ENCODE measurements at regions not wholly inside any gene's neighbourhood (a gene's known extent, or its start where the extent isn't known, plus 50 kb on each side); places are given as distances from the start of the nearest gene placed in this dataset.

DNA sequence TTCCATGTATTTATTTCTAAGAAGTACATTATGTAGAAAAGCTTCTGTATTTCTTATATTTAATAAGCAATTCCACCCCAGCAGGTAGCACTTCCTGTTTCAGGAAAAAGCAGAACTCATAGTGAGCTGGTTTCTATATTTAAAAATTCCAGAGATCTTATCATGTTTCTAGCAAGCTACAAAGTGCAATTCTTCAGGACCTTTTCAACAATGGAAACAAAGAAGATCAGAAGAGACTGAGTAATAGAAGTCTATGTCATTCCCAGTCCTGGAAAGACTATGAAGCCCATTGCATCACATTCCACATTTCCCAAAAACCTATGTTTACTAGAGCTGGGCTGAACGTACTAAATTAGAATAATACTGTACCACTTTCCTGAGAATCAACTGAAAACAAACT is 302.6 kb upstream of the NRSN1 start:
- TF ChIP-seq, protein P1, sequence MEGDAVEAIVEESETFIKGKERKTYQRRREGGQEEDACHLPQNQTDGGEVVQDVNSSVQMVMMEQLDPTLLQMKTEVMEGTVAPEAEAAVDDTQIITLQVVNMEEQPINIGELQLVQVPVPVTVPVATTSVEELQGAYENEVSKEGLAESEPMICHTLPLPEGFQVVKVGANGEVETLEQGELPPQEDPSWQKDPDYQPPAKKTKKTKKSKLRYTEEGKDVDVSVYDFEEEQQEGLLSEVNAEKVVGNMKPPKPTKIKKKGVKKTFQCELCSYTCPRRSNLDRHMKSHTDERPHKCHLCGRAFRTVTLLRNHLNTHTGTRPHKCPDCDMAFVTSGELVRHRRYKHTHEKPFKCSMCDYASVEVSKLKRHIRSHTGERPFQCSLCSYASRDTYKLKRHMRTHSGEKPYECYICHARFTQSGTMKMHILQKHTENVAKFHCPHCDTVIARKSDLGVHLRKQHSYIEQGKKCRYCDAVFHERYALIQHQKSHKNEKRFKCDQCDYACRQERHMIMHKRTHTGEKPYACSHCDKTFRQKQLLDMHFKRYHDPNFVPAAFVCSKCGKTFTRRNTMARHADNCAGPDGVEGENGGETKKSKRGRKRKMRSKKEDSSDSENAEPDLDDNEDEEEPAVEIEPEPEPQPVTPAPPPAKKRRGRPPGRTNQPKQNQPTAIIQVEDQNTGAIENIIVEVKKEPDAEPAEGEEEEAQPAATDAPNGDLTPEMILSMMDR (conservative IDR thresholded peaks at IDR 0.05): no peak
- TF ChIP-seq ZFX (IDR thresholded peaks at IDR 0.05): no peak
